ENCODE measurements at regions not wholly inside any gene's neighbourhood (a gene's known extent, or its start where the extent isn't known, plus 50 kb on each side); places are given as distances from the start of the nearest gene placed in this dataset.
"Not testable (repeated sequence)": the region's sequence is repeated elsewhere in the genome, so short reads cannot be mapped to it uniquely, and the experiment has no call there.

GRCh38 chr22:12579655-12580054 lies 2948.3 kb upstream of the OR11H1 start:
- DNase-seq; H2AFZ ChIP-seq (ENCODE audit: low read depth); H3K36me3 ChIP-seq (replicated peaks in 1 of 2; ENCODE audit: control insufficient read depth in 1 of 2, insufficient read depth in 2 of 2, low read length in 1 of 2); H3F3A ChIP-seq (replicated peaks; ENCODE audit: insufficient read depth); H3K4me3 ChIP-seq (ENCODE audit: low read depth in 2 of 2, low read length in 1 of 2); H3K27ac ChIP-seq (ENCODE audit: low read depth in 2 of 2, low read length in 1 of 2); H4K20me1 ChIP-seq (ENCODE audit: insufficient read depth); H3K27me3 ChIP-seq (ENCODE audit: insufficient read depth); H3K4me1 ChIP-seq (ENCODE audit: control insufficient read depth in 1 of 2, insufficient read depth in 2 of 2, low read depth in 1 of 2, low read length in 1 of 2); POLR2A ChIA-PET; CTCF ChIA-PET; H3K79me2 ChIP-seq (ENCODE audit: insufficient read depth); H3K9ac ChIP-seq; H3K4me2 ChIP-seq; H3K9me3 ChIP-seq; H3K9me2 ChIP-seq: not testable (repeated sequence)
- WGBS (ENCODE audit: low lambda C conversion rate): 2% methylated on average over 3 of the region's 3 CpGs
- TF ChIP-seq CTCF (IDR thresholded peaks at IDR 0.05): peak; percentile 57

DNA sequence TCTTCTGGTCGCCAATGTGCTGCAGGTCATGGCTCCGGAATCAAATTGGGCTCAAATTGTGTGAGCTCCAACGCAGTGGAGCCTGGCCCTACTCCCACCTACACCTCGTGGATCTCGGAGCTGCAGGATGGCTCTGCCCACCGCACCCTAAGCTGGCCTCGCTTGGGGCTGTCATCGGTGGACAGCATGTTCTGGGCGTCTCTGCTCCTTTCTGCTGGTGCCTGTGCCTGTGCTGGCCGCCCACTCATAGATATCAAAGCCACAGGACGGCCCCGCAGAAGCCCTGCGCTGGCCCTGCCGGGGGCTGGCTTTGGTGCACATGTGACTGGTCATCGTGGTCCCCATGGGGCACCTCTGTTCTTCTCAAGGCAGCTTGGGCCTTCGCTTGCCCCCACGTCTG lies 2943.5 kb upstream of the OR11H1 start:
- H3K9ac ChIP-seq; H3F3A ChIP-seq (replicated peaks; ENCODE audit: insufficient read depth); CTCF ChIA-PET; H3K27ac ChIP-seq (ENCODE audit: low read depth in 2 of 2, low read length in 1 of 2); H3K4me3 ChIP-seq (ENCODE audit: low read depth in 2 of 2, low read length in 1 of 2); H3K36me3 ChIP-seq (replicated peaks in 1 of 2; ENCODE audit: control insufficient read depth in 1 of 2, insufficient read depth in 2 of 2, low read length in 1 of 2); H3K4me1 ChIP-seq (ENCODE audit: control insufficient read depth in 1 of 2, insufficient read depth in 2 of 2, low read depth in 1 of 2, low read length in 1 of 2); H2AFZ ChIP-seq (ENCODE audit: low read depth); H3K9me2 ChIP-seq; H3K9me3 ChIP-seq; H4K20me1 ChIP-seq (ENCODE audit: insufficient read depth); POLR2A ChIA-PET; H3K4me2 ChIP-seq; H3K27me3 ChIP-seq (ENCODE audit: insufficient read depth); H3K79me2 ChIP-seq (ENCODE audit: insufficient read depth); DNase-seq: not testable (repeated sequence)
- 15% methylated on average over 9 of the region's 17 CpGs for WGBS (ENCODE audit: low lambda C conversion rate)

GRCh38 chr22:12584874-12585273 lies 2943.1 kb upstream of the OR11H1 start:
- WGBS (ENCODE audit: low lambda C conversion rate): 7% methylated on average over 5 of the region's 5 CpGs
- CTCF ChIA-PET, POLR2A ChIA-PET: not testable (repeated sequence)

DNA sequence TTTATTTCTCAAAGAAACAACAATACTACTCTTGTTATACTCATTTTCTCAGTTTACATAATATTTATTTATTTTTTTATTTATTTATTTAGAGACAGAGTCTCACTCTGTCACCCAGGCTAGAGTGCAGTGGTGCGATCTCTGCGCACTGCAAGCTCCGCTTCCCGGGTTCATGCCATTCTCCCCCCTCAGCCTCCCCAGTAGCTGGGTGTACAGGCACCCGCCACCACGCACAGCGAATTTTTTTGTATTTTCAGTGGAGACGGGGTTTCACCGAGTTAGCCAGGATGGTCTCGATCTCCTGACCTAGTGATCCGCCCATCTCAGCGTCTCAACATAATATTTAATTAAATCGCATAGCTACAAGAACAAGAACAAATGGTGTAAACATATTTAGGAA lies 2932.3 kb upstream of the OR11H1 start:
- H4K20me1 ChIP-seq (ENCODE audit: insufficient read depth); H3K36me3 ChIP-seq (replicated peaks in 1 of 2; ENCODE audit: control insufficient read depth in 1 of 2, insufficient read depth in 2 of 2, low read length in 1 of 2); DNase-seq; H3K27ac ChIP-seq (ENCODE audit: low read depth in 2 of 2, low read length in 1 of 2); H3K79me2 ChIP-seq (ENCODE audit: insufficient read depth); H3K27me3 ChIP-seq (ENCODE audit: insufficient read depth); H3K4me3 ChIP-seq (ENCODE audit: low read depth in 2 of 2, low read length in 1 of 2); H3F3A ChIP-seq (replicated peaks; ENCODE audit: insufficient read depth); H3K4me1 ChIP-seq (ENCODE audit: control insufficient read depth in 1 of 2, insufficient read depth in 2 of 2, low read depth in 1 of 2, low read length in 1 of 2); H3K9me2 ChIP-seq; CTCF ChIA-PET; POLR2A ChIA-PET; H3K4me2 ChIP-seq; H2AFZ ChIP-seq (ENCODE audit: low read depth); H3K9me3 ChIP-seq; H3K9ac ChIP-seq: not testable (repeated sequence)
- 34% methylated on average over 13 of the region's 13 CpGs for WGBS (ENCODE audit: low lambda C conversion rate)

More at GRCh38 chr22:12584874-12585273, 2943.1 kb upstream of the OR11H1 start:
- not testable (repeated sequence) for H3K4me1 ChIP-seq (ENCODE audit: control insufficient read depth in 1 of 2, insufficient read depth in 2 of 2, low read depth in 1 of 2, low read length in 1 of 2); H3K9ac ChIP-seq; H2AFZ ChIP-seq (ENCODE audit: low read depth); H3K4me3 ChIP-seq (ENCODE audit: low read depth in 2 of 2, low read length in 1 of 2); H4K20me1 ChIP-seq (ENCODE audit: insufficient read depth); H3K27ac ChIP-seq (ENCODE audit: low read depth in 2 of 2, low read length in 1 of 2); H3K79me2 ChIP-seq (ENCODE audit: insufficient read depth); H3K9me2 ChIP-seq; H3K27me3 ChIP-seq (ENCODE audit: insufficient read depth); DNase-seq; H3F3A ChIP-seq (replicated peaks; ENCODE audit: insufficient read depth); H3K4me2 ChIP-seq; H3K9me3 ChIP-seq; H3K36me3 ChIP-seq (replicated peaks in 1 of 2; ENCODE audit: control insufficient read depth in 1 of 2, insufficient read depth in 2 of 2, low read length in 1 of 2)

DNA sequence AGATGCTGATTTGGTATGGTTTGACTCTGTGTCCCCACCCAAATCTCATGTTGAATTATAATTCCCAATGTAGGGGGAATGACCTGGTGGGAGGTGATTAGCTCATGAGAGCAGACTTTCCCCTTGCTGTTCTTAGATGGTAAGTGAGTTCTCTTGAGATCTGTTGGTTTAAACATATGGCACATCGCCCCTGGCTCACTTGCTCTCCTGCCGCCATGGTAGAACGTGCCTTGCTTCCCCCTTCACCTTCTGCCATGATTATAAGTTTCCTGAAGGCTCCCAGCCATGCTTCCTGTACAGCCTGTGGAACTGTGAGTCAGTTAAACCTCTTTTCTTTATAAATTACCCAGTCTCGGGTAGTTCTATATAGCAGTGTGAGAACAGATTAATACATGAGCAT lies 2930.2 kb upstream of the OR11H1 start:
- H3K4me2 ChIP-seq; H3K4me3 ChIP-seq (ENCODE audit: low read depth in 2 of 2, low read length in 1 of 2); H3K27ac ChIP-seq (ENCODE audit: low read depth in 2 of 2, low read length in 1 of 2); H3K27me3 ChIP-seq (ENCODE audit: insufficient read depth); H4K20me1 ChIP-seq (ENCODE audit: insufficient read depth); H3K9me3 ChIP-seq; H3F3A ChIP-seq (replicated peaks; ENCODE audit: insufficient read depth); H3K4me1 ChIP-seq (ENCODE audit: control insufficient read depth in 1 of 2, insufficient read depth in 2 of 2, low read depth in 1 of 2, low read length in 1 of 2); H3K9me2 ChIP-seq; H3K9ac ChIP-seq; H3K36me3 ChIP-seq (replicated peaks in 1 of 2; ENCODE audit: control insufficient read depth in 1 of 2, insufficient read depth in 2 of 2, low read length in 1 of 2); CTCF ChIA-PET; DNase-seq; POLR2A ChIA-PET; H3K79me2 ChIP-seq (ENCODE audit: insufficient read depth); H2AFZ ChIP-seq (ENCODE audit: low read depth): not testable (repeated sequence)
- WGBS (ENCODE audit: low lambda C conversion rate): 27% methylated on average over 4 of the region's 4 CpGs

DNA sequence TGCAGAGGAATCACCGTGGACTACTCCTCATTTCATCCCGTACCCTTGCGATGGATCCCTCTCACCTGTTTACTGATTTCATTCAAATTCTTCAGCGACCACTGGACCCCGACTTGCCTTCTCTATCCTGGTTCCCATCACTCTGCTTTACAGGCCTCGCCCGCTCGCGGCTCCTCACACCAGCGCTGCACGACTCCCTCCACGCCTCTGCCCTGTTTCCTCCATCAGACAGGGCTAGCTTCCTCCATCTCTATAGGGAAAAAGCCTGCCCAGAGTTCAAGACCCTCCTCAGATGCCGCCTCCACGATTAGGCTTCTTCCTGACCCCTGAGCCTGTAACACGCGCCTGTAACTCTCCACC lies 2926.5 kb upstream of the OR11H1 start:
- peak overlapping the region; percentile 61 for H3K4me2 ChIP-seq
- H3K27me3 ChIP-seq (ENCODE audit: insufficient read depth); H3F3A ChIP-seq (replicated peaks; ENCODE audit: insufficient read depth); H4K20me1 ChIP-seq (ENCODE audit: insufficient read depth); H3K36me3 ChIP-seq (replicated peaks in 1 of 2; ENCODE audit: control insufficient read depth in 1 of 2, insufficient read depth in 2 of 2, low read length in 1 of 2); H3K9me2 ChIP-seq; H3K4me1 ChIP-seq (ENCODE audit: control insufficient read depth in 1 of 2, insufficient read depth in 2 of 2, low read depth in 1 of 2, low read length in 1 of 2); CTCF ChIA-PET; H3K9me3 ChIP-seq: not testable (repeated sequence)
- POLR2A ChIA-PET: interaction anchor here (0.9 kb wide), 1 partner anchor 9 kb away, joined by 3 read pairs; no protein-coding TSS in a partner anchor
- DNase-seq: peak; percentile 8
- peaks cover 31% of the 10 kb centered on the region for H3K79me2 ChIP-seq (ENCODE audit: insufficient read depth)
- peak overlapping the region; percentile 70 for H2AFZ ChIP-seq (ENCODE audit: low read depth)
- H3K9ac ChIP-seq: peak overlapping the region; percentile 75
- H3K4me3 ChIP-seq (ENCODE audit: low read depth in 2 of 2, low read length in 1 of 2): peak overlapping the region; percentile 64 to 90
- 54% methylated on average over 16 of the region's 16 CpGs for WGBS (ENCODE audit: low lambda C conversion rate)
- H3K27ac ChIP-seq (ENCODE audit: low read depth in 2 of 2, low read length in 1 of 2): peak overlapping the region; percentile 55 to 83; a peak in 3 of 4 replicates
